ENCODE measurements at regions not wholly inside any gene's neighbourhood (a gene's known extent, or its start where the extent isn't known, plus 50 kb on each side); places are given as distances from the start of the nearest gene placed in this dataset.

- TF ChIP-seq CTCF (IDR thresholded peaks at IDR 0.05): no peak
- TF ChIP-seq POLR2A (IDR thresholded peaks at IDR 0.05): no peak
Observed at GRCh38 chr1:164165466-164165865, 393.5 kb upstream of the PBX1 start.

All from prostate gland (tissue), 2 donors.